ENCODE measurements at regions not wholly inside any gene's neighbourhood (a gene's known extent, or its start where the extent isn't known, plus 50 kb on each side); places are given as distances from the start of the nearest gene placed in this dataset.

GRCh38 chr14:56878766-56879165 lies 68.5 kb upstream of the OTX2 start:
- H4K20me1 ChIP-seq (ENCODE audit: insufficient read depth, low read depth, low read length): no peaks in the 10 kb centered on the region
- H3K27ac ChIP-seq (ENCODE audit: low read length): no peak overlapping the region
- H3K36me3 ChIP-seq (ENCODE audit: insufficient read depth, low read length): no peaks in the 10 kb centered on the region
- no peak overlapping the region for H2AFZ ChIP-seq (ENCODE audit: low read length)
- no peaks in the 10 kb centered on the region for H3K27me3 ChIP-seq (ENCODE audit: low read length)
- no peak overlapping the region for H3K4me2 ChIP-seq (ENCODE audit: low read depth, low read length, poor library complexity, severe bottlenecking)
- no peak overlapping the region for H3K9ac ChIP-seq (ENCODE audit: low read length)
- no peak overlapping the region for H3K4me3 ChIP-seq (ENCODE audit: low read length)
- H3K4me1 ChIP-seq (ENCODE audit: low read length): no peaks in the 10 kb centered on the region
- no peaks in the 10 kb centered on the region for H3K9me3 ChIP-seq (ENCODE audit: low read length)
- no peak for DNase-seq
- H3K9me2 ChIP-seq (replicated peaks; ENCODE audit: insufficient read depth, low read length): no peaks in the 10 kb centered on the region
- H3K79me2 ChIP-seq (ENCODE audit: low read length): no peaks in the 10 kb centered on the region

GRCh38 chr14:56875104-56875675 lies 64.9 kb upstream of the OTX2 start:
- Histone ChIP-seq H3K4me2 (ENCODE audit: low read depth, low read length, poor library complexity, severe bottlenecking) (no peak overlapping the region), H3K27me3 (ENCODE audit: low read length) (no peaks in the 10 kb centered on the region; the same call in 1 of the 2 replicates), H3K79me2 (ENCODE audit: low read length) (no peaks in the 10 kb centered on the region), H3K9me2 (replicated peaks; ENCODE audit: insufficient read depth, low read length) (no peaks in the 10 kb centered on the region), H3K36me3 (ENCODE audit: insufficient read depth, low read length) (no peaks in the 10 kb centered on the region), H3K4me3 (ENCODE audit: low read length) (no peak overlapping the region), H3K27ac (ENCODE audit: low read length) (no peak overlapping the region), H3K4me1 (ENCODE audit: low read length) (no peaks in the 10 kb centered on the region), H3K9me3 (ENCODE audit: low read length) (no peaks in the 10 kb centered on the region), H3K9ac (ENCODE audit: low read length) (no peak overlapping the region), H4K20me1 (ENCODE audit: insufficient read depth, low read depth, low read length) (no peaks in the 10 kb centered on the region), H2AFZ (ENCODE audit: low read length) (no peak overlapping the region)
- DNase-seq: no peak

DNA sequence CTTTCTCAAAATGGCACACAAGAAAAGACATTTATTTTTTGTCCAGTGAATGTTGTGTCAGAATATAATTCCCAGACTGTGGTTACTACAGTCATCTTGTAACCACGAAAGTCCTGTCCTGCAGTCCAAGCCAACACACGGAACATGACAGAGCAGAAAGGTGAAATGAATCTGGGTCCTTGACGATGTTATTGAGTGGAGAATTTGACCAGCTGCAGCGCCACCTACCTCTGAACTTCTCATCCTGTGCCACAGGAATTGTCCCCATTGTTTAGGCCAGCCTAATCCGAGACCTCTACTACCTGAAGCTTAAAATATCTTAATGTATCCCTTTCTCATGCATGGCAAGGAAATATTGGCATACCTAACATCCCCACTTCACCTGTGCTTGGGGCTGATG lies 64.1 kb upstream of the OTX2 start:
- H3K36me3 ChIP-seq (ENCODE audit: insufficient read depth, low read length): no peaks in the 10 kb centered on the region
- H3K9me2 ChIP-seq (replicated peaks; ENCODE audit: insufficient read depth, low read length): no peaks in the 10 kb centered on the region
- H3K27me3 ChIP-seq (ENCODE audit: low read length): no peaks in the 10 kb centered on the region; the same call in 1 of the 2 replicates
- H3K4me2 ChIP-seq (ENCODE audit: low read depth, low read length, poor library complexity, severe bottlenecking): no peak overlapping the region
- DNase-seq: peak; percentile 82
- H3K27ac ChIP-seq (ENCODE audit: low read length): no peak overlapping the region
- H3K9me3 ChIP-seq (ENCODE audit: low read length): no peaks in the 10 kb centered on the region
- no peak overlapping the region for H3K4me3 ChIP-seq (ENCODE audit: low read length)
- H4K20me1 ChIP-seq (ENCODE audit: insufficient read depth, low read depth, low read length): no peaks in the 10 kb centered on the region
- H3K79me2 ChIP-seq (ENCODE audit: low read length): no peaks in the 10 kb centered on the region
- no peak overlapping the region for H2AFZ ChIP-seq (ENCODE audit: low read length)
- H3K4me1 ChIP-seq (ENCODE audit: low read length): no peaks in the 10 kb centered on the region
- H3K9ac ChIP-seq (ENCODE audit: low read length): no peak overlapping the region

DNA sequence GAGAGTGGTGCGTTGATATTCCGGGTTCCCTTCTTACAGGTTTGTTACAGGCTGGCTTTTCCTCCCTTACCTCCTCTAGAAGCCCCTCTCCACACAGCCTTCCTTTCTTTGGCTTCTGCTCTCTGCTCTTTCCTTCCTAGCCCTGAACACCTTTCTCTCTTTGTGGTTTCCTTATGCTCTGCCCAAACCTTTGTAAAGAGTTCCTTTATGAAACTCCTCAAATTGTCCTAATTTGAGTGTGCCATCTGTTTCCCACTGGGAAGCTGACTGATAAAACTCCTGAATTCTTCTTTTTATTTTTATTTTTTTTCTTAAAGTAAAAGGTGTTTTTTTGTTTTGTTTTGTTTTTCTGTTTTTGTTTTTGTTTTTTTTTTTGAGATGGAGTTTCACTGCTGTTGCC lies 60.1 kb upstream of the OTX2 start:
- Histone ChIP-seq H3K9me2 (replicated peaks; ENCODE audit: insufficient read depth, low read length) (no peaks in the 10 kb centered on the region), H3K4me2 (ENCODE audit: low read depth, low read length, poor library complexity, severe bottlenecking) (no peak overlapping the region), H3K79me2 (ENCODE audit: low read length) (no peaks in the 10 kb centered on the region), H4K20me1 (ENCODE audit: insufficient read depth, low read depth, low read length) (no peaks in the 10 kb centered on the region), H2AFZ (ENCODE audit: low read length) (no peak overlapping the region), H3K4me1 (ENCODE audit: low read length) (no peaks in the 10 kb centered on the region), H3K4me3 (ENCODE audit: low read length) (no peak overlapping the region), H3K9me3 (ENCODE audit: low read length) (no peaks in the 10 kb centered on the region), H3K36me3 (ENCODE audit: insufficient read depth, low read length) (no peaks in the 10 kb centered on the region), H3K27ac (ENCODE audit: low read length) (no peak overlapping the region), H3K27me3 (ENCODE audit: low read length) (no peaks in the 10 kb centered on the region; the same call in 1 of the 2 replicates), H3K9ac (ENCODE audit: low read length) (no peak overlapping the region)
- no peak for DNase-seq

GRCh38 chr14:56868660-56869059 lies 58.4 kb upstream of the OTX2 start:
- H3K4me2 ChIP-seq (ENCODE audit: low read depth, low read length, poor library complexity, severe bottlenecking): no peak overlapping the region
- no peaks in the 10 kb centered on the region for H3K79me2 ChIP-seq (ENCODE audit: low read length)
- H3K36me3 ChIP-seq (ENCODE audit: insufficient read depth, low read length): no peaks in the 10 kb centered on the region
- H2AFZ ChIP-seq (ENCODE audit: low read length): no peak overlapping the region
- H3K4me3 ChIP-seq (ENCODE audit: low read length): no peak overlapping the region
- H3K9ac ChIP-seq (ENCODE audit: low read length): no peak overlapping the region
- no peak overlapping the region for H3K27ac ChIP-seq (ENCODE audit: low read length)
- H3K9me2 ChIP-seq (replicated peaks; ENCODE audit: insufficient read depth, low read length): no peaks in the 10 kb centered on the region
- no peak for DNase-seq
- no peaks in the 10 kb centered on the region for H4K20me1 ChIP-seq (ENCODE audit: insufficient read depth, low read depth, low read length)
- no peaks in the 10 kb centered on the region; the same call in 1 of the 2 replicates for H3K27me3 ChIP-seq (ENCODE audit: low read length)
- H3K9me3 ChIP-seq (ENCODE audit: low read length): no peaks in the 10 kb centered on the region
- H3K4me1 ChIP-seq (ENCODE audit: low read length): no peaks in the 10 kb centered on the region

DNA sequence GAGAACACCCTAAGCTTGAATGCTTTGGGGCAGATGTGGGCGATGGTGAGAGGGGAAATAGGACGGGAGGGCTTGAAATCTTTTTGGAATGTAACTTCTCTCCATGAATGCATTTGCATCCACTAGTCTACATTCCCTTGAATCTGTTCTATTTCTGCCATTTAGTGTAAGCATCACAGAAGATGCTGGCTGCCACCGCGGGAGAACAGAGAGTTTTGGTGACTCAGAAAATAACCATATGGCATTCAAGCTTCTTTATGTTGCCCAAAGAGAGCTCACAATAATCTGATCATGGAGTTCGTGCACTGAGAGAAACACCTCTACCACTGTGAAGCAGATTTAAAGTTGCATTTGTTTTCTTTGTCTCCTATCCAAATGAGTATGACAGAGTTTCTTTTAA lies 52.6 kb upstream of the OTX2 start:
- Histone ChIP-seq H3K9me3 (ENCODE audit: low read length) (no peaks in the 10 kb centered on the region), H2AFZ (ENCODE audit: low read length) (no peak overlapping the region), H3K36me3 (ENCODE audit: insufficient read depth, low read length) (no peaks in the 10 kb centered on the region), H3K9me2 (replicated peaks; ENCODE audit: insufficient read depth, low read length) (no peaks in the 10 kb centered on the region), H3K79me2 (ENCODE audit: low read length) (no peaks in the 10 kb centered on the region), H3K4me3 (ENCODE audit: low read length) (no peak overlapping the region), H3K27me3 (ENCODE audit: low read length) (0 out of 2 replicates have a peak, but pooled peaks cover 2% of the 10 kb centered on the region), H3K4me1 (ENCODE audit: low read length) (no peaks in the 10 kb centered on the region), H4K20me1 (ENCODE audit: insufficient read depth, low read depth, low read length) (no peaks in the 10 kb centered on the region), H3K27ac (ENCODE audit: low read length) (no peak overlapping the region), H3K4me2 (ENCODE audit: low read depth, low read length, poor library complexity, severe bottlenecking) (no peak overlapping the region), H3K9ac (ENCODE audit: low read length) (no peak overlapping the region)
- DNase-seq: no peak

GRCh38 chr14:56860441-56860840 lies 50.2 kb upstream of the OTX2 start:
- no peak overlapping the region for H3K9ac ChIP-seq (ENCODE audit: low read length)
- no peaks in the 10 kb centered on the region for H3K79me2 ChIP-seq (ENCODE audit: low read length)
- H2AFZ ChIP-seq (ENCODE audit: low read length): no peak overlapping the region
- no peaks in the 10 kb centered on the region for H3K9me3 ChIP-seq (ENCODE audit: low read length)
- H4K20me1 ChIP-seq (ENCODE audit: insufficient read depth, low read depth, low read length): no peaks in the 10 kb centered on the region
- no peak overlapping the region for H3K4me2 ChIP-seq (ENCODE audit: low read depth, low read length, poor library complexity, severe bottlenecking)
- no peak overlapping the region for H3K27ac ChIP-seq (ENCODE audit: low read length)
- H3K4me3 ChIP-seq (ENCODE audit: low read length): no peak overlapping the region
- H3K9me2 ChIP-seq (replicated peaks; ENCODE audit: insufficient read depth, low read length): no peaks in the 10 kb centered on the region
- no peak for DNase-seq
- no peaks in the 10 kb centered on the region for H3K4me1 ChIP-seq (ENCODE audit: low read length)
- 0 out of 2 replicates have a peak, but pooled peaks cover 2% of the 10 kb centered on the region for H3K27me3 ChIP-seq (ENCODE audit: low read length)
- H3K36me3 ChIP-seq (ENCODE audit: insufficient read depth, low read length): no peaks in the 10 kb centered on the region

All from Karpas-422 (cell line).